CD4-positive, alpha-beta memory T cell (primary cell): ENCODE measurements at regions not wholly inside any gene's neighbourhood (a gene's known extent, or its start where the extent isn't known, plus 50 kb on each side); places are given as distances from the start of the nearest gene placed in this dataset.

Source experiments
- CTCF ChIA-PET: fragments of 350-600 bp; sonication (Branson Sonifier 250); formaldehyde crosslinking; loops from one replicate; lab custom pipeline; 2021; ENCODE audit warnings: inconsistent platforms; ENCODE audit not compliant: partially characterized antibody; lab: Charles Lee
- POLR2A ChIA-PET: fragments of 350-600 bp; sonication (Branson Sonifier 250); formaldehyde crosslinking; loops from one replicate; lab custom pipeline; 2021; ENCODE audit not compliant: partially characterized antibody; lab: Charles Lee
- DNase-seq, 5 donors: peaks; one replicate each; pipeline versions ENCODE4 v3.0.0 to v3.0.0-alpha.2; 2020 to 2022; ENCODE audit warnings: mixed read lengths in 1 of 5
- H3K27ac ChIP-seq: one replicate; pipeline ENCODE4 v1.7.0; 2013; ENCODE audit warnings: low read depth, low read length
- H3K27me3 ChIP-seq: 2 replicates; pipeline ENCODE4 v1.7.0; 2013; ENCODE audit warnings: mild to moderate bottlenecking, low read length, moderate library complexity; ENCODE audit not compliant: insufficient read depth
- H3K36me3 ChIP-seq: 2 replicates; pipeline ENCODE4 v1.7.0; 2013; ENCODE audit warnings: mild to moderate bottlenecking, low read length, moderate library complexity; ENCODE audit not compliant: insufficient read depth
- H3K4me1 ChIP-seq: 2 replicates; pipeline ENCODE4 v1.7.0; 2013; ENCODE audit warnings: mild to moderate bottlenecking, low read length, moderate library complexity; ENCODE audit not compliant: insufficient read depth
- H3K4me3 ChIP-seq, 2 donors: one replicate each; pipeline ENCODE4 v1.7.0; 2013; ENCODE audit warnings: low read length in 2 of 2, mild to moderate bottlenecking in 1 of 2
- H3K9me3 ChIP-seq, 2 donors: one replicate each; pipeline ENCODE4 v1.7.0; 2013; ENCODE audit warnings: low read length in 2 of 2, control low read depth in 1 of 2; ENCODE audit not compliant: control insufficient read depth in 1 of 2
- H3K27ac Mint-ChIP-seq, 7 donors: one replicate each; pipeline ENCODE4 v1.8.0; 2020 to 2021; ENCODE audit warnings: mixed read lengths in 7 of 7, mild to moderate bottlenecking in 6 of 7, inconsistent platforms in 3 of 7, moderate library complexity in 3 of 7
- H3K27me3 Mint-ChIP-seq, 2 donors: one replicate each; pipeline ENCODE4 v1.8.0; 2020 to 2021; ENCODE audit warnings: mixed read lengths in 2 of 2
- H3K36me3 Mint-ChIP-seq, 2 donors: one replicate each; pipeline ENCODE4 v1.8.0; 2020 to 2021; ENCODE audit warnings: mixed read lengths in 2 of 2, inconsistent platforms in 1 of 2, mild to moderate bottlenecking in 1 of 2
- H3K4me1 Mint-ChIP-seq, 4 donors: one replicate each; pipeline ENCODE4 v1.8.0; 2020 to 2021; ENCODE audit warnings: mixed read lengths in 4 of 4, mild to moderate bottlenecking in 1 of 4
- H3K4me3 Mint-ChIP-seq, 8 donors: one replicate each; pipeline ENCODE4 v1.8.0; 2020 to 2021; ENCODE audit warnings: mixed read lengths in 8 of 8, mild to moderate bottlenecking in 7 of 8, moderate library complexity in 6 of 8, inconsistent platforms in 3 of 8
- H3K9me3 Mint-ChIP-seq, 8 donors: one replicate each; pipeline ENCODE4 v1.8.0; 2020 to 2021; ENCODE audit warnings: mixed read lengths in 8 of 8, mild to moderate bottlenecking in 5 of 8, inconsistent platforms in 3 of 8, moderate library complexity in 1 of 8
- intact Hi-C: fragments of 100-400 bp; cut with micrococcal nuclease; formaldehyde crosslinking; loops from one replicate; pipeline ENCODE4 v1.15.1; 2023

GRCh38 chr4:26199596-26199995, 121.2 kb upstream of the RBPJ start:
- peaks cover 47 to 86% (median 72%) of the 10 kb centered on the region in 4 donors for H3K4me1 Mint-ChIP-seq
- H3K9me3 ChIP-seq = no peaks in the 10 kb centered on the region
- H3K27ac Mint-ChIP-seq = peak overlapping the region in 3 of 7 donors; percentile 24 to 83 (median 61)

GRCh38 chr4:26201120-26201519, 119.7 kb upstream of the RBPJ start:
- peak overlapping the region in 1 of 8 donors; percentile 37 for H3K4me3 Mint-ChIP-seq
- Histone ChIP-seq H3K4me1 (peaks cover 52% of the 10 kb centered on the region), H3K27me3 (no peaks in the 10 kb centered on the region), H3K9me3 (no peaks in the 10 kb centered on the region), H3K27ac (no peak overlapping the region), H3K4me3 (no peak overlapping the region), H3K36me3 (no peaks in the 10 kb centered on the region)
- peaks cover 42 to 81% (median 67%) of the 10 kb centered on the region in 4 donors for H3K4me1 Mint-ChIP-seq
- POLR2A ChIA-PET = no interaction called here
- H3K9me3 Mint-ChIP-seq = no peaks in the 10 kb centered on the region
- peak overlapping the region in 1 of 7 donors; percentile 24 for H3K27ac Mint-ChIP-seq
- DNase-seq = no peak
- no peaks in the 10 kb centered on the region for H3K27me3 Mint-ChIP-seq
- no peaks in the 10 kb centered on the region for H3K36me3 Mint-ChIP-seq
- intact Hi-C loops = no loop called here
- CTCF ChIA-PET = no interaction called here

More at GRCh38 chr4:26199596-26199995, 121.2 kb upstream of the RBPJ start:
- no peaks in the 10 kb centered on the region for H3K36me3 ChIP-seq
- Mint-ChIP-seq H3K9me3 (no peaks in the 10 kb centered on the region), H3K27me3 (no peaks in the 10 kb centered on the region), H3K4me3 (no peak overlapping the region), H3K36me3 (no peaks in the 10 kb centered on the region)
- H3K27ac ChIP-seq = no peak overlapping the region
- no peak for DNase-seq
- H3K4me3 ChIP-seq = no peak overlapping the region
- ChIA-PET CTCF (no interaction called here), POLR2A (no interaction called here)
- intact Hi-C loops = loop anchor here (10.0 kb wide), 2 partner anchors 335 to 665 kb away; partner anchors contain the start of genes SEL1L3 and STIM2
- H3K27me3 ChIP-seq = no peaks in the 10 kb centered on the region
- peaks cover 52% of the 10 kb centered on the region for H3K4me1 ChIP-seq

- H3K36me3 ChIP-seq = no peaks in the 10 kb centered on the region
- H3K4me1 Mint-ChIP-seq = peaks cover 22 to 52% (median 39%) of the 10 kb centered on the region in 4 donors
- H3K4me1 ChIP-seq = peaks cover 22% of the 10 kb centered on the region
- H3K27ac Mint-ChIP-seq = peak overlapping the region; percentile 62 to 94 (median 87)
- peak in 4 of 5 donors; percentile 32 to 51 (median 47) for DNase-seq
- ChIA-PET CTCF (interaction anchor here (1.3 to 1.8 kb wide), 3 partner anchors 9 to 122 kb away, joined by 5 to 7 read pairs (median 6); no protein-coding TSS in a partner anchor), POLR2A (interaction anchor here (0.7 to 3.2 kb wide), 5 partner anchors 10 to 116 kb away, joined by 3 to 21 read pairs (median 3); partner anchors contain the start of gene RBPJ)
- no peaks in the 10 kb centered on the region for H3K36me3 Mint-ChIP-seq
- no peaks in the 10 kb centered on the region for H3K9me3 Mint-ChIP-seq
- H3K27ac ChIP-seq = no peak overlapping the region
- no peaks in the 10 kb centered on the region for H3K27me3 Mint-ChIP-seq
- intact Hi-C loops = no loop called here
- no peaks in the 10 kb centered on the region for H3K27me3 ChIP-seq
- peak overlapping the region in 7 of 8 donors; percentile 36 to 86 (median 71) for H3K4me3 Mint-ChIP-seq
- H3K9me3 ChIP-seq = no peaks in the 10 kb centered on the region
- H3K4me3 ChIP-seq = no peak overlapping the region
Measured at GRCh38 chr4:26204249-26204825, 116.5 kb upstream of the RBPJ start.

- Mint-ChIP-seq H3K4me3 (peak overlapping the region in 2 of 8 donors; percentile 75 to 86), H3K4me1 (peaks cover 23 to 50% (median 38%) of the 10 kb centered on the region in 4 donors), H3K27me3 (peaks cover under 1 to 3% of the 10 kb centered on the region in 2 donors), H3K36me3 (no peaks in the 10 kb centered on the region), H3K9me3 (no peaks in the 10 kb centered on the region), H3K27ac (peak overlapping the region in 2 of 7 donors; percentile 85 to 87)
- CTCF ChIA-PET = interaction anchor here (0.7 to 1.6 kb wide), 4 partner anchors 10 to 123 kb away, joined by 3 to 7 read pairs (median 4); no protein-coding TSS in a partner anchor
- H3K4me1 ChIP-seq = peaks cover 22% of the 10 kb centered on the region
- no peaks in the 10 kb centered on the region for H3K27me3 ChIP-seq
- H3K9me3 ChIP-seq = no peaks in the 10 kb centered on the region
- POLR2A ChIA-PET = interaction anchor here (0.7 to 3.2 kb wide), 4 partner anchors 11 to 115 kb away, joined by 3 to 21 read pairs (median 3); no protein-coding TSS in a partner anchor
- no peak overlapping the region for H3K27ac ChIP-seq
- no peak for DNase-seq
- no peak overlapping the region for H3K4me3 ChIP-seq
- no peaks in the 10 kb centered on the region for H3K36me3 ChIP-seq
- intact Hi-C loops = no loop called here
Measured at GRCh38 chr4:26204911-26205370, 115.9 kb upstream of the RBPJ start.

- Mint-ChIP-seq H3K9me3 (no peaks in the 10 kb centered on the region), H3K36me3 (no peaks in the 10 kb centered on the region), H3K27ac (peak overlapping the region in 1 of 7 donors; percentile 25), H3K4me1 (peaks cover 21 to 41% (median 30%) of the 10 kb centered on the region in 4 donors), H3K4me3 (no peak overlapping the region), H3K27me3 (peaks cover 3% of the 10 kb centered on the region in 2 donors)
- Histone ChIP-seq H3K4me3 (no peak overlapping the region), H3K36me3 (no peaks in the 10 kb centered on the region), H3K4me1 (peaks cover 22% of the 10 kb centered on the region), H3K9me3 (no peaks in the 10 kb centered on the region), H3K27ac (no peak overlapping the region), H3K27me3 (no peaks in the 10 kb centered on the region)
- DNase-seq = no peak
- intact Hi-C loops = no loop called here
- ChIA-PET POLR2A (no interaction called here), CTCF (interaction anchor here (1.5 kb wide), 1 partner anchor 123 kb away, joined by 3 read pairs; no protein-coding TSS in a partner anchor)
Measured at GRCh38 chr4:26206339-26206738, 114.5 kb upstream of the RBPJ start.

DNA sequence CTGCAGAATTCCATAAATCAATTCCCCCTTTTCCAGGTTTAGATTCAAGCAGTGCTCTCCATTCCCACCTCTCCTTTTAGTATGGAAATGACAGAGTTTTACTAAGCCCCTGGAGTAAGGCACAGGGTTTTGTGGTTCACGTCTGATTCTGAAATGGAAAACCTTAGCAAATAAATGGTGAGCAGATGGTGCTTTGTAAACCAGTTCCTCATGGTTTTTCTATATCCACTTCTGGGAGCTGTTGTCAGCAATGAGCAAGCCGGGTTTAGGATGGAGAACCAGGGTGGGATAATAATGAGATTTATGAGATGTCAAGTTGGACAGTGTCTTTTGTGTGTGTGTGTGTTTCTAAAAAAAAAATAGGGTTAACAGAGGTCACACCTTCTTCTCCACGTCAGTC, 113.8 kb upstream of the RBPJ start:
- intact Hi-C loops = no loop called here
- Histone ChIP-seq H3K4me1 (peaks cover 22% of the 10 kb centered on the region), H3K36me3 (no peaks in the 10 kb centered on the region), H3K27ac (no peak overlapping the region), H3K4me3 (no peak overlapping the region), H3K9me3 (no peaks in the 10 kb centered on the region), H3K27me3 (no peaks in the 10 kb centered on the region)
- Mint-ChIP-seq H3K27me3 (peaks cover 3% of the 10 kb centered on the region in 2 donors), H3K4me1 (peaks cover 20 to 35% (median 25%) of the 10 kb centered on the region in 4 donors), H3K9me3 (no peaks in the 10 kb centered on the region), H3K36me3 (no peaks in the 10 kb centered on the region), H3K4me3 (no peak overlapping the region), H3K27ac (no peak overlapping the region)
- POLR2A ChIA-PET = no interaction called here
- no peak for DNase-seq
- CTCF ChIA-PET = interaction anchor here (1.1 kb wide), 1 partner anchor 138 kb away, joined by 3 read pairs; no protein-coding TSS in a partner anchor

DNA sequence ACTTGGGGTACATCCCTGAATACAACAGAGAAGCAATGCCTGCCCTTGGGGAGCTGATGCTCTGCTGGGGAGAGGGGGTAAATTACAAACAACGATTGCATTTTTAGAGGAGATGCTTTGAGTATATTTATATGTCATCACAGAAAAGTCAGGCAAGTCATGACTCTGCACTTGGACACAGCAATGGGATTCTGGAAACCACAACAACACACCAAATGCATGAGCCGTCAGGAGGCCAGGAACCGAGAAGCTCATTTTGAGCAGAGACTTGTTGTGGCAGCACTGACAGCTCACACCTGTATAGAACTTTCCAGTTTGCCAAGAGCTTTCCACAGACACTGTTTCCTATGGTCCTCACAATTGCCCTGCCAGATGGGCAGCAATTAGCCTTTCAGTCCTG, 113.2 kb upstream of the RBPJ start:
- Histone ChIP-seq H3K9me3 (no peaks in the 10 kb centered on the region), H3K4me1 (peaks cover 22% of the 10 kb centered on the region), H3K27me3 (no peaks in the 10 kb centered on the region), H3K27ac (no peak overlapping the region), H3K4me3 (no peak overlapping the region), H3K36me3 (no peaks in the 10 kb centered on the region)
- Mint-ChIP-seq H3K4me1 (peaks cover 19 to 28% (median 23%) of the 10 kb centered on the region in 4 donors), H3K27me3 (peaks cover 3% of the 10 kb centered on the region in 2 donors), H3K4me3 (no peak overlapping the region), H3K27ac (no peak overlapping the region), H3K36me3 (no peaks in the 10 kb centered on the region), H3K9me3 (no peaks in the 10 kb centered on the region)
- ChIA-PET CTCF (interaction anchor here (1.1 kb wide), 1 partner anchor 139 kb away, joined by 3 read pairs; no protein-coding TSS in a partner anchor), POLR2A (no interaction called here)
- intact Hi-C loops = no loop called here
- DNase-seq = no peak
